ENCODE measurements at regions not wholly inside any gene's neighbourhood (a gene's known extent, or its start where the extent isn't known, plus 50 kb on each side); places are given as distances from the start of the nearest gene placed in this dataset.

DNA sequence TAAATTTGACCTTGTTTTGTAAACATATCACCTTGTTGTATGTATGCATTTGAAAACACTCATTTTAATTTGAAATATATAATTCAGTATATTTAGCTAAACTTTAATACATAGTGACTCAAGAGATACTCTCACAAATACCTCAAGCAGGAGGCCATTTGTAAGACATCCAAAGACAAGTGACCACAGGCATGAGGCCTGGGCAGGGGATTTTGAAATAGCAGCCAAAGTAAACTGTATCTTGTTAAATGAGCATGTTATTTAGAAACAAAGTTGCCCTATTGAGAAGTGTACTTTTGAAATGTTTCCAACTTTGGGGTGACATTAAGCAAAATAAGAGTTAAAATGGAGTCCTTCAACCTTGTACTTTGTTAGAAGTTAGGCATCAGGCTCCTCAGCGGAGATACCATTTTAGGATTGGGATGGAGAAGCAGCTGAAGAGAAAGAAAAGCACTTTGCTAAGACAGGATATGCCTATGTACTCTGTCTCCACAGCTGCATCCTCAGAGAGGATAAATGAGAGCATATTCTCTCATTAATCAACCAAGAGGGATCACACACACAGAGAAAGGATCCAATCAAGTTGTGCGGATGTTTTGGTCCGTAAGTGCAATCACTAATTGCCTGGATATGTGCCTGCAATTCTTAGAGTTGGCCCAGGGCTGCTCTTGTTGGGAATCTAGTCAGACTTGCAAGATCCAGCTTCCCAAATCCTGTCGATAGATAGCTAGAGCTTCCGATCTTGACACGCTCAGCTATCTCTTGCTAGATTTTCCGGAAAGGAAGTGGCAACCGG is 157.5 kb upstream of the HAPLN1 start (continued):
- TF ChIP-seq, protein P1, sequence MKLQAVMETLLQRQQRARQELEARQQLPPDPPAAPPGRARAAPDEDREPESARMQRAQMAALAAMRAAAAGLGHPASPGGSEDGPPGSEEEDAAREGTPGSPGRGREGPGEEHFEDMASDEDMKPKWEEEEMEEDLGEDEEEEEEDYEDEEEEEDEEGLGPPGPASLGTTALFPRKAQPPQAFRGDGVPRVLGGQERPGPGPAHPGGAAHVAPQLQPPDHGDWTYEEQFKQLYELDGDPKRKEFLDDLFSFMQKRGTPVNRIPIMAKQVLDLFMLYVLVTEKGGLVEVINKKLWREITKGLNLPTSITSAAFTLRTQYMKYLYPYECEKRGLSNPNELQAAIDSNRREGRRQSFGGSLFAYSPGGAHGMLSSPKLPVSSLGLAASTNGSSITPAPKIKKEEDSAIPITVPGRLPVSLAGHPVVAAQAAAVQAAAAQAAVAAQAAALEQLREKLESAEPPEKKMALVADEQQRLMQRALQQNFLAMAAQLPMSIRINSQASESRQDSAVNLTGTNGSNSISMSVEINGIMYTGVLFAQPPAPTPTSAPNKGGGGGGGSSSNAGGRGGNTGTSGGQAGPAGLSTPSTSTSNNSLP (IDR thresholded peaks at IDR 0.05; ENCODE audit: low read depth, low read length), result no peak
- TF ChIP-seq, protein P2, sequence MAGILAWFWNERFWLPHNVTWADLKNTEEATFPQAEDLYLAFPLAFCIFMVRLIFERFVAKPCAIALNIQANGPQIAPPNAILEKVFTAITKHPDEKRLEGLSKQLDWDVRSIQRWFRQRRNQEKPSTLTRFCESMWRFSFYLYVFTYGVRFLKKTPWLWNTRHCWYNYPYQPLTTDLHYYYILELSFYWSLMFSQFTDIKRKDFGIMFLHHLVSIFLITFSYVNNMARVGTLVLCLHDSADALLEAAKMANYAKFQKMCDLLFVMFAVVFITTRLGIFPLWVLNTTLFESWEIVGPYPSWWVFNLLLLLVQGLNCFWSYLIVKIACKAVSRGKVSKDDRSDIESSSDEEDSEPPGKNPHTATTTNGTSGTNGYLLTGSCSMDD (CRISPR knock-in tag; IDR thresholded peaks at IDR 0.05), result no peak

DNA sequence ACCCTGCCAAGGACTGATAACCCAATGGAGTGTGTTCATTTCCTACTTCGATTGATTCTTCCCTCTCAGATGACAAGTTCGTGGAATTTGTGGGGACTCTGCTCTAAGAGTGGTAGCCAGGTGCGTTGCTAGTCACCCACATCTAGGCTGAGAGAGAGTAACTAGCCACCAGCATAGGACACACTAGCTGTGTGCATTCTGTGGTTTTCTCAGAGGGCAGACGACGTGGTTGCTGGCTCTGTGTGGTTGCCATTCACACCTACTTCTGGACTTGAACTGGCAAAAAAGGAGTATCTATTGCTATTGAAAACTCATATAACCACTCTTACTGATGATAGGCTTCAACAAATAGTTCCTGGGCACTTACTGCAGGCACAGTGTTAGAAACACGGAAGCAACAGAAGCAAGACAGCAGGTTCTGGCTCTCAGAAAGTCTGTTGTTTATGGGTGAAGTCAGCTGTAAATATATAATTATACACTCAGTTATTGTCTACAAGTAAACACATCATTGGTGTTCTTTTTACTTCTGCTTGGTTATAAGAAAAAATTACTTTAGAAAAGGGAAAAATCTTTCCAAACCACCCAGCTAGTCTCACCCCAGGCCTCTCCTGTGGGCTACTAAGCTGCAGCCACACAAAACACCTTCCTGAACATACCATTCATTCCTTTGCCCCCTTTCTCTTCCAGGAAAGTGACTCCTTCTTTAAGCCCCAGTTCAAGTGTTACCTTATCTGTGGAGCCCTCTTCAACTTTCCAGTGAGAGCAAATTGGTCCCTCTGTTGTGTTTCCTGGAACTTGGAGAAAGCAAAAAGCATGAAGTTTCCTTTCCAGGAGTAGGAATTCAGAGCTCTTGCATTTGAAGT is 151.1 kb upstream of the HAPLN1 start:
- in situ Hi-C loops (cut with HindIII; ENCODE audit: extremely low pct_ligation_motif_present, low pct_unique_long_range_greater_than_20kb), result no loop called here
- TF ChIP-seq SRSF1 (optimal IDR thresholded peaks at IDR 0.05; ENCODE audit: low read depth, low read length) (no peak), ZNF678 (CRISPR knock-in tag; IDR thresholded peaks at IDR 0.05) (no peak), ZNF879 (CRISPR knock-in tag; IDR thresholded peaks at IDR 0.05) (no peak), BRD4 (CRISPR knock-in tag; IDR thresholded peaks at IDR 0.05) (no peak), CTCF (CRISPR knock-in tag; IDR thresholded peaks at IDR 0.05) (no peak), ZNF20 (CRISPR knock-in tag; IDR thresholded peaks at IDR 0.05) (no peak), KLF12 (CRISPR knock-in tag; IDR thresholded peaks at IDR 0.05; ENCODE audit: borderline replicate concordance) (no peak)
- TF ChIP-seq, protein P3, sequence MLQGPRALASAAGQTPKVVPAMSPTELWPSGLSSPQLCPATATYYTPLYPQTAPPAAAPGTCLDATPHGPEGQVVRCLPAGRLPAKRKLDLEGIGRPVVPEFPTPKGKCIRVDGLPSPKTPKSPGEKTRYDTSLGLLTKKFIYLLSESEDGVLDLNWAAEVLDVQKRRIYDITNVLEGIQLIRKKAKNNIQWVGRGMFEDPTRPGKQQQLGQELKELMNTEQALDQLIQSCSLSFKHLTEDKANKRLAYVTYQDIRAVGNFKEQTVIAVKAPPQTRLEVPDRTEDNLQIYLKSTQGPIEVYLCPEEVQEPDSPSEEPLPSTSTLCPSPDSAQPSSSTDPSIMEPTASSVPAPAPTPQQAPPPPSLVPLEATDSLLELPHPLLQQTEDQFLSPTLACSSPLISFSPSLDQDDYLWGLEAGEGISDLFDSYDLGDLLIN (CRISPR knock-in tag; IDR thresholded peaks at IDR 0.05; ENCODE audit: borderline replicate concordance), result no peak
- TF ChIP-seq, protein P2 (CRISPR knock-in tag; IDR thresholded peaks at IDR 0.05), result no peak

More for the DNA sequence above, 151.1 kb upstream of the HAPLN1 start:
- Histone ChIP-seq H3K4me2 (ENCODE audit: low read depth, low read length) (no peak overlapping the region), H3K27ac (ENCODE audit: extremely low read length, insufficient read depth, low read length) (no peak overlapping the region), H3K27me3 (ENCODE audit: control insufficient read depth in 1 of 2, insufficient read depth in 2 of 2, low read length in 2 of 2) (no peaks in the 10 kb centered on the region), H3K79me2 (ENCODE audit: insufficient read depth, low read length) (no peaks in the 10 kb centered on the region), H3K4me3 (replicated peaks in 1 of 3; ENCODE audit: insufficient read depth in 1 of 3, low read depth in 2 of 3, low read length in 3 of 3) (no peak overlapping the region), H3K4me1 (ENCODE audit: insufficient read depth, low read length) (no peaks in the 10 kb centered on the region), H3K36me3 (replicated peaks in 1 of 2; ENCODE audit: control insufficient read depth in 1 of 2, insufficient read depth in 2 of 2, low read length in 2 of 2) (no peaks in the 10 kb centered on the region), H3K9ac (ENCODE audit: insufficient read depth, low read depth, low read length) (no peak overlapping the region), H3K9me3 (ENCODE audit: low read length) (no peaks in the 10 kb centered on the region), H2AFZ (ENCODE audit: low read length) (no peak overlapping the region), H4K20me1 (ENCODE audit: insufficient read depth, low read length) (no peaks in the 10 kb centered on the region)
- intact Hi-C loops (cut with micrococcal nuclease; ENCODE audit: unreplicated experiment), result no loop called here
- 11% methylated on average over 6 of the region's 6 CpGs for WGBS (ENCODE audit: low lambda C conversion rate)
- ATAC-seq, result no peak
- BruUV-seq (replicated peaks), result no TSS peak
- FAIRE-seq, result no peak
- DNase-seq (ENCODE audit: low spot score), result no peak
- CTCF ChIA-PET (ENCODE audit: low intra/inter-chr PET ratio, low total read pairs), result no interaction called here
- POLR2A ChIA-PET, result no interaction called here

Data from HepG2 (cell line).